Ovary (tissue), 3 donors: ENCODE measurements at regions not wholly inside any gene's neighbourhood (a gene's known extent, or its start where the extent isn't known, plus 50 kb on each side); places are given as distances from the start of the nearest gene placed in this dataset.
"Not testable (repeated sequence)": the region's sequence is repeated elsewhere in the genome, so short reads cannot be mapped to it uniquely, and the experiment has no call there.

Source experiments
- EP300 ChIP-seq: sonication (generic); formaldehyde crosslinking; IDR thresholded peaks from one replicate; pipeline ENCODE4 v1.6.1; 2017; ENCODE audit warnings: antibody characterized with exemption
- TF ChIP-seq, protein P1 (sequence below), 3 donors: fragments of 450-650 bp in 2 of 3; fragments of 200-600 bp in 1 of 3; IDR thresholded peaks; one replicate each; pipeline versions ENCODE4 v1.5.1 to v1.8.0; 2016 to 2022; ENCODE audit warnings: antibody characterized with exemption in 3 of 3, mild to moderate bottlenecking in 1 of 3
- donor health status: DM: no; HTN: no; CAD: no.

DNA sequence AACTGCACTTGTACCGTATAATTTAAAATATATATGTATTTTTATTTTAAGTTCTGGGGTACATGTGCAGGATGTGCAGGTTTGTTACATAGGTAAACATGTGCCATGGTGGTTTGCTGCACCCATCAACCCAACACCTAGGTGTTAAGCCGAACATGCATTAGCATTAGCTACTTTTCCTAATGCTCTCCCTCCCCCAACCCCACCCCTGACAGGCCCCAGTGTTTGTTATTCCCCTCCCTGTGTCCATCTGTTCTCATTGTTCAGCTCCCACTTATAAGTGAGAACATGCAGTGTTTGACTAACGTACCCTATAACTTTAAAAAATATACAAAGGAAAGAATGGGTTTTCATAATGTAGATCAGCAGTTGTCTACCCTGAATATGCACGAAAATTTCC lies 303.5 kb upstream of the BRINP1 start:
- TF ChIP-seq, protein P1, sequence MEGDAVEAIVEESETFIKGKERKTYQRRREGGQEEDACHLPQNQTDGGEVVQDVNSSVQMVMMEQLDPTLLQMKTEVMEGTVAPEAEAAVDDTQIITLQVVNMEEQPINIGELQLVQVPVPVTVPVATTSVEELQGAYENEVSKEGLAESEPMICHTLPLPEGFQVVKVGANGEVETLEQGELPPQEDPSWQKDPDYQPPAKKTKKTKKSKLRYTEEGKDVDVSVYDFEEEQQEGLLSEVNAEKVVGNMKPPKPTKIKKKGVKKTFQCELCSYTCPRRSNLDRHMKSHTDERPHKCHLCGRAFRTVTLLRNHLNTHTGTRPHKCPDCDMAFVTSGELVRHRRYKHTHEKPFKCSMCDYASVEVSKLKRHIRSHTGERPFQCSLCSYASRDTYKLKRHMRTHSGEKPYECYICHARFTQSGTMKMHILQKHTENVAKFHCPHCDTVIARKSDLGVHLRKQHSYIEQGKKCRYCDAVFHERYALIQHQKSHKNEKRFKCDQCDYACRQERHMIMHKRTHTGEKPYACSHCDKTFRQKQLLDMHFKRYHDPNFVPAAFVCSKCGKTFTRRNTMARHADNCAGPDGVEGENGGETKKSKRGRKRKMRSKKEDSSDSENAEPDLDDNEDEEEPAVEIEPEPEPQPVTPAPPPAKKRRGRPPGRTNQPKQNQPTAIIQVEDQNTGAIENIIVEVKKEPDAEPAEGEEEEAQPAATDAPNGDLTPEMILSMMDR (IDR thresholded peaks at IDR 0.05), result not testable (repeated sequence)
- not testable (repeated sequence) for TF ChIP-seq EP300
